ENCODE measurements at regions not wholly inside any gene's neighbourhood (a gene's known extent, or its start where the extent isn't known, plus 50 kb on each side); places are given as distances from the start of the nearest gene placed in this dataset.
"Not testable (repeated sequence)": the region's sequence is repeated elsewhere in the genome, so short reads cannot be mapped to it uniquely, and the experiment has no call there.

- no peak for DNase-seq (ENCODE audit: low read depth)
Measured at GRCh38 chr3:106022913-106023312, 154.1 kb upstream of the CBLB start.

GRCh38 chr3:106025151-106025722 is 156.4 kb upstream of the CBLB start:
- peak; percentile 24 for DNase-seq (ENCODE audit: low read depth)

- DNase-seq (ENCODE audit: low read depth) = no peak
Measured at GRCh38 chr3:106029954-106030626, 161.3 kb upstream of the CBLB start.

- DNase-seq (ENCODE audit: low read depth) = peak; percentile 39
Measured at GRCh38 chr3:106030627-106030963, 161.8 kb upstream of the CBLB start.

- DNase-seq (ENCODE audit: low read depth) = no peak
Measured at GRCh38 chr3:106032479-106032878, 163.7 kb upstream of the CBLB start.

GRCh38 chr3:106033654-106034053 is 164.8 kb upstream of the CBLB start:
- no peak for DNase-seq (ENCODE audit: low read depth)

GRCh38 chr3:106034313-106034712 is 165.5 kb upstream of the CBLB start:
- peak; percentile 20 for DNase-seq (ENCODE audit: low read depth)

- no peak for DNase-seq (ENCODE audit: low read depth)
Measured at GRCh38 chr3:106035619-106036018, 166.8 kb upstream of the CBLB start.

- DNase-seq (ENCODE audit: low read depth) = no peak
Measured at GRCh38 chr3:106036696-106037095, 167.9 kb upstream of the CBLB start.

- no peak for DNase-seq (ENCODE audit: low read depth)
Measured at GRCh38 chr3:106047221-106047620, 178.4 kb upstream of the CBLB start.

- peak; percentile 15 for DNase-seq (ENCODE audit: low read depth)
Measured at GRCh38 chr3:106048946-106049481, 180.2 kb upstream of the CBLB start.

GRCh38 chr3:106049821-106050220 is 181.0 kb upstream of the CBLB start:
- DNase-seq (ENCODE audit: low read depth) = no peak

- DNase-seq (ENCODE audit: low read depth) = no peak
Measured at GRCh38 chr3:106056931-106057330, 188.1 kb upstream of the CBLB start.

GRCh38 chr3:106058475-106058874 is 189.7 kb upstream of the CBLB start:
- DNase-seq (ENCODE audit: low read depth) = peak; percentile 9

GRCh38 chr3:106059953-106060517 is 191.2 kb upstream of the CBLB start:
- DNase-seq (ENCODE audit: low read depth) = no peak

GRCh38 chr3:106063909-106064308 is 195.1 kb upstream of the CBLB start:
- no peak for DNase-seq (ENCODE audit: low read depth)

- DNase-seq (ENCODE audit: low read depth) = no peak
Measured at GRCh38 chr3:106065831-106066230, 197.0 kb upstream of the CBLB start.

- no peak for DNase-seq (ENCODE audit: low read depth)
Measured at GRCh38 chr3:106067711-106068110, 198.9 kb upstream of the CBLB start.

GRCh38 chr3:106068381-106068780 is 199.6 kb upstream of the CBLB start:
- peak; percentile 39 for DNase-seq (ENCODE audit: low read depth)

GRCh38 chr3:106068795-106069194 is 200.0 kb upstream of the CBLB start:
- peak; percentile 2 for DNase-seq (ENCODE audit: low read depth)

GRCh38 chr3:106070187-106070586 is 201.4 kb upstream of the CBLB start:
- no peak for DNase-seq (ENCODE audit: low read depth)

- DNase-seq (ENCODE audit: low read depth) = no peak
Measured at GRCh38 chr3:106071306-106071705, 202.5 kb upstream of the CBLB start.

- DNase-seq (ENCODE audit: low read depth) = not testable (repeated sequence)
Measured at GRCh38 chr3:106072596-106072995, 203.8 kb upstream of the CBLB start.
